ENCODE measurements at regions not wholly inside any gene's neighbourhood (a gene's known extent, or its start where the extent isn't known, plus 50 kb on each side); places are given as distances from the start of the nearest gene placed in this dataset.
"Not testable (repeated sequence)": the region's sequence is repeated elsewhere in the genome, so short reads cannot be mapped to it uniquely, and the experiment has no call there.

GRCh38 chr11:112651386-112651785 is 309.8 kb upstream of the NCAM1 start:
- no peak for DNase-seq (ENCODE audit: low read depth)

- peak; percentile 40 for DNase-seq (ENCODE audit: low read depth)
Observed at GRCh38 chr11:112652786-112653390, 308.3 kb upstream of the NCAM1 start.

GRCh38 chr11:112655371-112655770 is 305.8 kb upstream of the NCAM1 start:
- DNase-seq (ENCODE audit: low read depth), result peak; percentile 87

GRCh38 chr11:112656772-112657428 is 304.3 kb upstream of the NCAM1 start:
- DNase-seq (ENCODE audit: low read depth), result peak; percentile 90

GRCh38 chr11:112658431-112658878 is 302.8 kb upstream of the NCAM1 start:
- no peak for DNase-seq (ENCODE audit: low read depth)

GRCh38 chr11:112661146-112661545 is 300.1 kb upstream of the NCAM1 start:
- DNase-seq (ENCODE audit: low read depth), result no peak

GRCh38 chr11:112661571-112661970 is 299.6 kb upstream of the NCAM1 start:
- DNase-seq (ENCODE audit: low read depth), result no peak

GRCh38 chr11:112662554-112662953 is 298.7 kb upstream of the NCAM1 start:
- no peak for DNase-seq (ENCODE audit: low read depth)

- DNase-seq (ENCODE audit: low read depth), result no peak
Observed at GRCh38 chr11:112663947-112664634, 297.1 kb upstream of the NCAM1 start.

GRCh38 chr11:112665291-112665690 is 295.9 kb upstream of the NCAM1 start:
- no peak for DNase-seq (ENCODE audit: low read depth)

- DNase-seq (ENCODE audit: low read depth), result no peak
Observed at GRCh38 chr11:112666253-112666652, 295.0 kb upstream of the NCAM1 start.

- no peak for DNase-seq (ENCODE audit: low read depth)
Observed at GRCh38 chr11:112670806-112671570, 290.2 kb upstream of the NCAM1 start.

GRCh38 chr11:112673401-112673800 is 287.8 kb upstream of the NCAM1 start:
- DNase-seq (ENCODE audit: low read depth), result not testable (repeated sequence)

GRCh38 chr11:112685111-112685510 is 276.1 kb upstream of the NCAM1 start:
- no peak for DNase-seq (ENCODE audit: low read depth)

- DNase-seq (ENCODE audit: low read depth), result no peak
Observed at GRCh38 chr11:112689851-112690250, 271.4 kb upstream of the NCAM1 start.

GRCh38 chr11:112693781-112694180 is 267.4 kb upstream of the NCAM1 start:
- DNase-seq (ENCODE audit: low read depth), result no peak

- DNase-seq (ENCODE audit: low read depth), result no peak
Observed at GRCh38 chr11:112694245-112694644, 267.0 kb upstream of the NCAM1 start.

GRCh38 chr11:112694813-112695212 is 266.4 kb upstream of the NCAM1 start:
- no peak for DNase-seq (ENCODE audit: low read depth)

- no peak for DNase-seq (ENCODE audit: low read depth)
Observed at GRCh38 chr11:112697391-112698178, 263.6 kb upstream of the NCAM1 start.

GRCh38 chr11:112705148-112705547 is 256.1 kb upstream of the NCAM1 start:
- DNase-seq (ENCODE audit: low read depth), result no peak

GRCh38 chr11:112706863-112707262 is 254.4 kb upstream of the NCAM1 start:
- no peak for DNase-seq (ENCODE audit: low read depth)

GRCh38 chr11:112714340-112714739 is 246.9 kb upstream of the NCAM1 start:
- not testable (repeated sequence) for DNase-seq (ENCODE audit: low read depth)

Data from stromal cell of bone marrow (primary cell).